VCaP (cell line): ENCODE measurements at regions not wholly inside any gene's neighbourhood (a gene's known extent, or its start where the extent isn't known, plus 50 kb on each side); places are given as distances from the start of the nearest gene placed in this dataset.

Experiments
- H3K27ac ChIP-seq: fragments of 450-650 bp; 2 replicates; pipeline ENCODE4 v1.5.1; 2017
- TF ChIP-seq, protein P1 (sequence below): fragments of 450-650 bp; conservative IDR thresholded peaks from 2 replicates; pipeline ENCODE4 v1.5.1; 2017; ENCODE audit warnings: mild to moderate bottlenecking, moderate library complexity

GRCh38 chr14:82766996-82767395 is 1233.3 kb upstream of the SEL1L start:
- no peak overlapping the region for H3K27ac ChIP-seq
- TF ChIP-seq, protein P1, sequence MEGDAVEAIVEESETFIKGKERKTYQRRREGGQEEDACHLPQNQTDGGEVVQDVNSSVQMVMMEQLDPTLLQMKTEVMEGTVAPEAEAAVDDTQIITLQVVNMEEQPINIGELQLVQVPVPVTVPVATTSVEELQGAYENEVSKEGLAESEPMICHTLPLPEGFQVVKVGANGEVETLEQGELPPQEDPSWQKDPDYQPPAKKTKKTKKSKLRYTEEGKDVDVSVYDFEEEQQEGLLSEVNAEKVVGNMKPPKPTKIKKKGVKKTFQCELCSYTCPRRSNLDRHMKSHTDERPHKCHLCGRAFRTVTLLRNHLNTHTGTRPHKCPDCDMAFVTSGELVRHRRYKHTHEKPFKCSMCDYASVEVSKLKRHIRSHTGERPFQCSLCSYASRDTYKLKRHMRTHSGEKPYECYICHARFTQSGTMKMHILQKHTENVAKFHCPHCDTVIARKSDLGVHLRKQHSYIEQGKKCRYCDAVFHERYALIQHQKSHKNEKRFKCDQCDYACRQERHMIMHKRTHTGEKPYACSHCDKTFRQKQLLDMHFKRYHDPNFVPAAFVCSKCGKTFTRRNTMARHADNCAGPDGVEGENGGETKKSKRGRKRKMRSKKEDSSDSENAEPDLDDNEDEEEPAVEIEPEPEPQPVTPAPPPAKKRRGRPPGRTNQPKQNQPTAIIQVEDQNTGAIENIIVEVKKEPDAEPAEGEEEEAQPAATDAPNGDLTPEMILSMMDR = no peak

DNA sequence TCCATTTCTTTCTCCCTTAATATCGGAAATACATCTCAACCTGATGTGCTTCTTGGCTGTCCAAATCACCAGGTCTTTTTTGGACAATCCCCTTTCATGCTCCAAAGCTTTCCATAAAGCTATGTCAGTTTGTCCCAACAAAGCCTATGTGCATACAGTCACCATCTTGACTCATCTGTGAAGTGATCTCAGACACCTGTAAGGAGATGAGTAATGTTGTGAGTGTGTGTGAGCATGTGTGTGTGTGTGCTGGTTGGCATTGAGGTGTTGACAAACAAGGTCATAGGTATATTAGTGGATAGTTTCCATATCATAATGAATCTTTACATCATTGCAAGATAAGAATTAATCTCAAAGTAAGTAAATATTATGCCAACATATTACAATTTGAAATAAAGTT is 1243.3 kb upstream of the SEL1L start:
- no peak overlapping the region for H3K27ac ChIP-seq
- TF ChIP-seq, protein P1 = no peak

DNA sequence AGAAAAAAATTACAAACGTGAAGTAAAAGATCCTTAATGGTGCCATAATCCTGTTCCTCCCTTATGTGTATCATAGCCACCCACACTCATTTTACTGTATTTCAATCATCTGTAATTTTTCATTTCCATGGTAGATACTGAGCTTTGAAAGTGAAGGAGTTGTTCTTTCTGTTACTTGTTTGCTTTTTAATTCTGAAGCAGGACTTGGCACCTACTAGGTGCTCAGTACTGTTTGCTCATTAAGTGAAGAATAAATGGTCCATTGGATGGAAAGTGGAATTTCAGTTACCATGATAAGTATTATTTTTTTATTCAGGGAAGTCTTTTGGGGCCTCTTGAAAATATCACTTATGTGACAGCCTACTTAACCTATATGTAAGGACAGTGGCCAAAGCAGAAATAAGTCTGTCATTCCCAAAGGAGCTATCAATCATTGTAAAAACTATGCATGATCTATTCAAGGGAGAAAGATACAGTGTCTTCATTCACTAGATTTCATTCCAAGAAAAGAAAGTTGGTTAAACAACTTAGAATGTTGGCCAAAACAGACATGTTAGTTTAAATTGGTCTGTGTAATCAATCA is 1244.4 kb upstream of the SEL1L start:
- H3K27ac ChIP-seq = no peak overlapping the region
- TF ChIP-seq, protein P1 = no peak

- no peak overlapping the region for H3K27ac ChIP-seq
- TF ChIP-seq, protein P1 = no peak
Measured at GRCh38 chr14:82778601-82779000, 1244.9 kb upstream of the SEL1L start.

GRCh38 chr14:82779301-82779700 is 1245.6 kb upstream of the SEL1L start:
- TF ChIP-seq, protein P1 = no peak
- H3K27ac ChIP-seq = no peak overlapping the region

- no peak overlapping the region for H3K27ac ChIP-seq
- TF ChIP-seq, protein P1 = no peak
Measured at GRCh38 chr14:82785756-82786482, 1252.3 kb upstream of the SEL1L start.

DNA sequence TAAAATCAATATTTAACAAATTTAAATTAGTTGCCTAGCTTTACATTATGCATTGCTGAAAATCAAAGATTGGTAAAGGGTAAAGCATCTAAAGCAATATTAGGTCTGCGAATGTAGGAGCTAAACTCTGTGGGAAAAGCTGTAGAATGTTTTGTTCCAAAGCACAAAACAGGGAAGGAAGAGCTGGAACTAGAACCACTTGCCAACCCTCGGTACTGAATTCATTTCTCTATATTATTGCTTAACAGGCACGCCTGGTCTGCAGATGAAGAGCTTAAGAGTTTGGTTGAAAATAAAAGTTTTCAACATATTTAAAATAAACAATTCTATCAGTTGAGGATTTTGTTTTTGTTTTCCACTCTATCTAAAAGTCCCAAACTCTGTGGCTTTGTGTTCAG is 1252.8 kb upstream of the SEL1L start:
- TF ChIP-seq, protein P1 = no peak

More for the DNA sequence above, 1252.8 kb upstream of the SEL1L start:
- H3K27ac ChIP-seq = no peak overlapping the region
